CD14-positive monocyte (primary cell): ENCODE measurements at regions not wholly inside any gene's neighbourhood (a gene's known extent, or its start where the extent isn't known, plus 50 kb on each side); places are given as distances from the start of the nearest gene placed in this dataset.

Experiments
- DNase-seq, 3 donors: peaks; one replicate each; pipeline ENCODE4 v3.0.0-alpha.2; 2011 to 2022
- H2AFZ ChIP-seq: 2 replicates; pipeline ENCODE4 v1.6.0; 2012; ENCODE audit warnings: mild to moderate bottlenecking, low read depth, low read length, inconsistent platforms; ENCODE audit not compliant: insufficient read depth, poor library complexity, severe bottlenecking
- H3K27ac ChIP-seq, 2 donors: 1 replicate in 1 of 2; 2 replicates in 1 of 2; pipeline ENCODE4 v1.5.1; 2012 to 2013; ENCODE audit warnings: low read length in 2 of 2, control low read depth in 1 of 2, inconsistent platforms in 1 of 2, low read depth in 1 of 2, mild to moderate bottlenecking in 1 of 2
- H3K27me3 ChIP-seq, 2 donors: one replicate each; pipeline versions ENCODE4 v1.6.0 to v1.6.1; 2011 to 2013; ENCODE audit warnings: low read length in 2 of 2; ENCODE audit not compliant: control insufficient read depth in 2 of 2, insufficient read depth in 2 of 2
- H3K36me3 ChIP-seq, 2 donors: replicated peaks in 1 of 2; 1 replicate in 1 of 2; 2 replicates in 1 of 2; pipeline versions ENCODE4 v1.5.1 to v1.6.1; 2012 to 2013; ENCODE audit warnings: low read length in 2 of 2, control low read depth in 1 of 2, inconsistent platforms in 1 of 2, mild to moderate bottlenecking in 1 of 2; ENCODE audit not compliant: insufficient read depth in 2 of 2, control insufficient read depth in 1 of 2
- H3K4me1 ChIP-seq, 2 donors: 1 replicate in 1 of 2; 2 replicates in 1 of 2; pipeline versions ENCODE4 v1.5.1 to v1.6.1; 2012 to 2013; ENCODE audit warnings: low read length in 2 of 2, control low read depth in 1 of 2, inconsistent platforms in 1 of 2, mild to moderate bottlenecking in 1 of 2, moderate library complexity in 1 of 2; ENCODE audit not compliant: insufficient read depth in 2 of 2, control insufficient read depth in 1 of 2
- H3K4me2 ChIP-seq: replicated peaks from 2 replicates; pipeline ENCODE3; 2012; ENCODE audit warnings: low read length, moderate library complexity, mild to moderate bottlenecking; ENCODE audit not compliant: poor library complexity, severe bottlenecking; ENCODE audit errors: extremely low read depth
- H3K4me3 ChIP-seq, 3 experiments: fragments of 200-600 bp in 1 of 3; sonication (generic) in 1 of 3; replicated peaks in 1 of 3; 1 replicate in 2 of 3; 2 replicates in 1 of 3; pipeline ENCODE4 v1.5.1; 2011 to 2013; ENCODE audit warnings: low read length in 3 of 3, mild to moderate bottlenecking in 3 of 3, control low read depth in 2 of 3, low read depth in 2 of 3, inconsistent platforms in 1 of 3, moderate library complexity in 1 of 3
- H3K79me2 ChIP-seq: 2 replicates; pipeline ENCODE4 v1.6.0; 2012; ENCODE audit warnings: mild to moderate bottlenecking, control low read depth, inconsistent platforms, low read length, moderate library complexity; ENCODE audit not compliant: insufficient read depth
- H3K9ac ChIP-seq: 2 replicates; pipeline ENCODE4 v1.6.0; 2017; ENCODE audit warnings: low read length, mild to moderate bottlenecking; ENCODE audit not compliant: insufficient read depth, poor library complexity, severe bottlenecking
- H3K9me3 ChIP-seq, 2 donors: replicated peaks in 1 of 2; 1 replicate in 1 of 2; 2 replicates in 1 of 2; pipeline versions ENCODE4 v1.5.1 to v1.6.1; 2012 to 2013; ENCODE audit warnings: low read length in 2 of 2, control low read depth in 1 of 2; ENCODE audit not compliant: control insufficient read depth in 1 of 2, insufficient read depth in 1 of 2
- H4K20me1 ChIP-seq: 2 replicates; pipeline ENCODE4 v1.6.0; 2012; ENCODE audit warnings: mild to moderate bottlenecking, low read length, control low read depth, moderate library complexity; ENCODE audit not compliant: insufficient read depth
- H3K27ac Mint-ChIP-seq, 7 donors: one replicate each; pipeline ENCODE4 v1.8.0; 2020; ENCODE audit warnings: mild to moderate bottlenecking in 7 of 7, mixed read lengths in 7 of 7, moderate library complexity in 6 of 7, inconsistent platforms in 2 of 7
- H3K27me3 Mint-ChIP-seq, 3 donors: one replicate each; pipeline ENCODE4 v1.8.0; 2021 to 2022; ENCODE audit warnings: low read depth in 3 of 3, mild to moderate bottlenecking in 3 of 3, mixed read lengths in 3 of 3, moderate library complexity in 3 of 3, inconsistent platforms in 1 of 3
- H3K36me3 Mint-ChIP-seq, 2 donors: one replicate each; pipeline ENCODE4 v1.8.0; 2020; ENCODE audit warnings: mixed read lengths in 2 of 2, inconsistent platforms in 1 of 2, mild to moderate bottlenecking in 1 of 2
- H3K4me1 Mint-ChIP-seq: one replicate; pipeline ENCODE4 v1.8.0; 2020; ENCODE audit warnings: mild to moderate bottlenecking, mixed read lengths
- H3K4me3 Mint-ChIP-seq, 2 donors: one replicate each; pipeline ENCODE4 v1.8.0; 2020; ENCODE audit warnings: mild to moderate bottlenecking in 2 of 2, mixed read lengths in 2 of 2, moderate library complexity in 1 of 2
- H3K9me3 Mint-ChIP-seq, 7 donors: one replicate each; pipeline ENCODE4 v1.8.0; 2020 to 2022; ENCODE audit warnings: mixed read lengths in 7 of 7, mild to moderate bottlenecking in 6 of 7, moderate library complexity in 6 of 7, inconsistent platforms in 2 of 7
- WGBS: methylation state at CpG from one replicate; pipeline ENCODE4 v1.1.5; 2013; ENCODE audit warnings: missing lambda C conversion rate; ENCODE audit not compliant: insufficient coverage; 5-methylcytosine and 5-hydroxymethylcytosine counted together
- intact Hi-C, 2 donors: fragments of 100-400 bp; cut with micrococcal nuclease; formaldehyde crosslinking; loops; one replicate each; pipeline versions ENCODE4 v1.15.0 to v1.15.1; 2023
- TF ChIP-seq, protein P1 (sequence below): fragments of 200-600 bp; IDR thresholded peaks from one replicate; pipeline ENCODE4 v1.8.0; 2022; ENCODE audit warnings: antibody characterized with exemption, mild to moderate bottlenecking

- Mint-ChIP-seq H3K27me3 (no peaks in the 10 kb centered on the region), H3K4me3 (no peak overlapping the region), H3K27ac (no peak overlapping the region), H3K9me3 (peaks cover 0 to 7% (median 3%) of the 10 kb centered on the region in 7 donors), H3K4me1 (no peaks in the 10 kb centered on the region), H3K36me3 (no peaks in the 10 kb centered on the region)
- Histone ChIP-seq H3K27ac (no peak overlapping the region), H3K4me3 (no peak overlapping the region), H3K9me3 (no peaks in the 10 kb centered on the region), H3K4me1 (no peaks in the 10 kb centered on the region), H3K9ac (no peak overlapping the region), H4K20me1 (no peaks in the 10 kb centered on the region), H3K79me2 (no peaks in the 10 kb centered on the region), H3K36me3 (no peaks in the 10 kb centered on the region), H3K27me3 (no peaks in the 10 kb centered on the region), H3K4me2 (no peak overlapping the region), H2AFZ (no peak overlapping the region)
- no peak for DNase-seq
- 100% methylated on average over 1 of the region's 8 CpGs for WGBS
- TF ChIP-seq, protein P1, sequence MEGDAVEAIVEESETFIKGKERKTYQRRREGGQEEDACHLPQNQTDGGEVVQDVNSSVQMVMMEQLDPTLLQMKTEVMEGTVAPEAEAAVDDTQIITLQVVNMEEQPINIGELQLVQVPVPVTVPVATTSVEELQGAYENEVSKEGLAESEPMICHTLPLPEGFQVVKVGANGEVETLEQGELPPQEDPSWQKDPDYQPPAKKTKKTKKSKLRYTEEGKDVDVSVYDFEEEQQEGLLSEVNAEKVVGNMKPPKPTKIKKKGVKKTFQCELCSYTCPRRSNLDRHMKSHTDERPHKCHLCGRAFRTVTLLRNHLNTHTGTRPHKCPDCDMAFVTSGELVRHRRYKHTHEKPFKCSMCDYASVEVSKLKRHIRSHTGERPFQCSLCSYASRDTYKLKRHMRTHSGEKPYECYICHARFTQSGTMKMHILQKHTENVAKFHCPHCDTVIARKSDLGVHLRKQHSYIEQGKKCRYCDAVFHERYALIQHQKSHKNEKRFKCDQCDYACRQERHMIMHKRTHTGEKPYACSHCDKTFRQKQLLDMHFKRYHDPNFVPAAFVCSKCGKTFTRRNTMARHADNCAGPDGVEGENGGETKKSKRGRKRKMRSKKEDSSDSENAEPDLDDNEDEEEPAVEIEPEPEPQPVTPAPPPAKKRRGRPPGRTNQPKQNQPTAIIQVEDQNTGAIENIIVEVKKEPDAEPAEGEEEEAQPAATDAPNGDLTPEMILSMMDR = no peak
- intact Hi-C loops = loop anchor here in 1 of 2 donors (1.0 kb wide), 1 partner anchor 11 kb away; no protein-coding TSS in a partner anchor
These were observed 266.4 kb upstream of the FBXL7 start for GRCh38 chr5:15233566-15233965.

DNA sequence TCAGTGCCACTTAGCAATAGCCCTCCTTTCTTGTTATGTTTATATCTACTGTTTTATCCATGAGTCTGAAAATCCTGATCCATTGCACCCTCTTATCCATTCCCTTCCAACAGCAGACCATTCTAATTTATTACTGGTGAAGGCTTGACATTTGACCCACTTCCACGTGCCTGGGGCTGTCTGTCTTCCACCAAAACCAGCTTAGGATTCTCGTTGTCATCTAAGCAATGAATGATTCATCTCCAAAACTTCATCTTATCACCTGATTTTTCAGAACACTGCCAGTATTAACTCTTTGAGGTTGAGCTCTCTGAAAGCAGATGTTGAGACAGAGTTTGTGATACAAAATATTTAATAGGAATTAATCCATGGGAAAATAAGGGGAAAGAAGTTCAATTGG lies 277.8 kb upstream of the FBXL7 start:
- no CpG with 5 or more reads among the region's 2 CpGs for WGBS

More for the DNA sequence above, 277.8 kb upstream of the FBXL7 start:
- Histone ChIP-seq H3K27me3 (no peaks in the 10 kb centered on the region), H3K4me1 (no peaks in the 10 kb centered on the region), H2AFZ (no peak overlapping the region), H3K9ac (no peak overlapping the region), H3K27ac (no peak overlapping the region), H3K9me3 (peaks cover 5 to 25% of the 10 kb centered on the region in 2 donors), H3K79me2 (no peaks in the 10 kb centered on the region), H3K36me3 (no peaks in the 10 kb centered on the region), H3K4me3 (no peak overlapping the region), H3K4me2 (no peak overlapping the region), H4K20me1 (no peaks in the 10 kb centered on the region)
- Mint-ChIP-seq H3K9me3 (peaks cover 0 to 6% (median 3%) of the 10 kb centered on the region in 7 donors), H3K27ac (no peak overlapping the region), H3K36me3 (no peaks in the 10 kb centered on the region), H3K4me3 (no peak overlapping the region), H3K27me3 (no peaks in the 10 kb centered on the region), H3K4me1 (no peaks in the 10 kb centered on the region)
- DNase-seq = no peak
- intact Hi-C loops = loop anchor here in 1 of 2 donors (1.0 kb wide), 1 partner anchor 11 kb away; no protein-coding TSS in a partner anchor
- TF ChIP-seq, protein P1 = no peak
